ENCODE measurements at regions not wholly inside any gene's neighbourhood (a gene's known extent, or its start where the extent isn't known, plus 50 kb on each side); places are given as distances from the start of the nearest gene placed in this dataset.

GRCh38 chr2:128692895-128693742 is 374.5 kb upstream of the HS6ST1 start:
- Histone ChIP-seq H3K9me3 (no peaks in the 10 kb centered on the region), H3K36me3 (no peaks in the 10 kb centered on the region)

GRCh38 chr2:128693743-128694029 is 375.0 kb upstream of the HS6ST1 start:
- Histone ChIP-seq H3K4me3 (no peak overlapping the region), H3K27me3 (no peaks in the 10 kb centered on the region), H3K36me3 (no peaks in the 10 kb centered on the region)

More at GRCh38 chr2:128692895-128693742, 374.5 kb upstream of the HS6ST1 start:
- no peaks in the 10 kb centered on the region for H3K27me3 ChIP-seq
- no peak overlapping the region for H3K27ac ChIP-seq
- H3K4me3 ChIP-seq, result no peak overlapping the region
- DNase-seq, result no peak
- TF ChIP-seq, protein P1, sequence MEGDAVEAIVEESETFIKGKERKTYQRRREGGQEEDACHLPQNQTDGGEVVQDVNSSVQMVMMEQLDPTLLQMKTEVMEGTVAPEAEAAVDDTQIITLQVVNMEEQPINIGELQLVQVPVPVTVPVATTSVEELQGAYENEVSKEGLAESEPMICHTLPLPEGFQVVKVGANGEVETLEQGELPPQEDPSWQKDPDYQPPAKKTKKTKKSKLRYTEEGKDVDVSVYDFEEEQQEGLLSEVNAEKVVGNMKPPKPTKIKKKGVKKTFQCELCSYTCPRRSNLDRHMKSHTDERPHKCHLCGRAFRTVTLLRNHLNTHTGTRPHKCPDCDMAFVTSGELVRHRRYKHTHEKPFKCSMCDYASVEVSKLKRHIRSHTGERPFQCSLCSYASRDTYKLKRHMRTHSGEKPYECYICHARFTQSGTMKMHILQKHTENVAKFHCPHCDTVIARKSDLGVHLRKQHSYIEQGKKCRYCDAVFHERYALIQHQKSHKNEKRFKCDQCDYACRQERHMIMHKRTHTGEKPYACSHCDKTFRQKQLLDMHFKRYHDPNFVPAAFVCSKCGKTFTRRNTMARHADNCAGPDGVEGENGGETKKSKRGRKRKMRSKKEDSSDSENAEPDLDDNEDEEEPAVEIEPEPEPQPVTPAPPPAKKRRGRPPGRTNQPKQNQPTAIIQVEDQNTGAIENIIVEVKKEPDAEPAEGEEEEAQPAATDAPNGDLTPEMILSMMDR (IDR thresholded peaks at IDR 0.05), result no peak
- no peak for TF ChIP-seq POLR2A (IDR thresholded peaks at IDR 0.05)
- no peaks in the 10 kb centered on the region for H3K4me1 ChIP-seq

DNA sequence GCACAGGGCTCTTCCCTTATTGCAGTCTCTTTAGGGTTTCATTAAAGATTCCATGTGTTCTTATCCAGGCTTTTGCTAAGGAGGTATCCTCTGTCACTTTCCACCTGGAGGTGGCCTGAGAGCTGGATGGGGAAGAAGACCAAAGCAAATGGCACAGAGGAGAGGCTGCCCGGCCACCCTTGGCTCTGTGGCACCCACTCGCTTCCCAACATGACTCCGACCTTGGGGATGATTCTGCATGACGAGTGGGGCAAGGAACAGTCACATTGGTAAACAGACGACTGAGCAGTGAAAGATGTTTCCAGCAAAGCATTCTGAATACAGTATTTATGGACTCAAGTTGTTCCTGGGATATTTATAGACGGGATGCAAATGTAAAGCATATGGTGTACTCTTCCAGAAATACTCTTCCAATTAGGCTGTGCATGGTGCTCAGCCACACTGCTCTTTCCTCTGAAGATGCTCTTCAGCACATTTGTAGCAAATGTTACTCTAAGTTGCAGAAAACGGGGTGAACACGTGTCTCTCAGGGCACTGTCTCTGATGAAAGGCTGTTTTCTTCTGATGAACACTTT is 377.1 kb upstream of the HS6ST1 start:
- H3K27ac ChIP-seq, result no peak overlapping the region
- no peaks in the 10 kb centered on the region for H3K9me3 ChIP-seq
- no peaks in the 10 kb centered on the region for H3K27me3 ChIP-seq
- H3K4me3 ChIP-seq, result no peak overlapping the region
- no peaks in the 10 kb centered on the region for H3K4me1 ChIP-seq
- no peaks in the 10 kb centered on the region for H3K36me3 ChIP-seq
- TF ChIP-seq POLR2A (IDR thresholded peaks at IDR 0.05), result no peak
- TF ChIP-seq, protein P1 (IDR thresholded peaks at IDR 0.05), result no peak
- DNase-seq, result no peak

More at GRCh38 chr2:128693743-128694029, 375.0 kb upstream of the HS6ST1 start:
- no peaks in the 10 kb centered on the region for H3K9me3 ChIP-seq
- no peaks in the 10 kb centered on the region for H3K4me1 ChIP-seq
- no peak overlapping the region for H3K27ac ChIP-seq
- no peak for DNase-seq
- TF ChIP-seq, protein P1 (IDR thresholded peaks at IDR 0.05), result no peak
- TF ChIP-seq POLR2A (IDR thresholded peaks at IDR 0.05), result no peak

DNA sequence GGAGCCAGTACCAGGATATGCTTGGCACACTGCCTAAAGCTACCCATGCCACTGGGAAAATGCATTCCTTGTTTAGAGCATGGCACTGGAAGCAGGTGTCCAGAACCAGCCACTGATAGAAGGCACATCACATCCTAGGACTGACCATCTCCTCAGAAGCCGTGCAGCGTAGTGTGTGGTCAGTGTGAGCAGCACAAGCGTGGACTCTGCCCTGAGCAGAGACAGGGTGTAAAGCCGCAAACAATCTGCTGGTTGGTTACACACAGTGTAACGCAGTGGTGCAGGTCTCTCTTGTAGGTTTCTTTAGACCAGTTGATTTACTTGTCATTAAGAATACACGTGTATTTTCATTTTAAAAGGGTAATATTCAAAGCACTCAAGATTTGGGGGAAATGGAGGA is 377.8 kb upstream of the HS6ST1 start:
- no peaks in the 10 kb centered on the region for H3K4me1 ChIP-seq
- H3K27me3 ChIP-seq, result no peaks in the 10 kb centered on the region
- no peaks in the 10 kb centered on the region for H3K9me3 ChIP-seq
- no peak for DNase-seq
- TF ChIP-seq, protein P1 (IDR thresholded peaks at IDR 0.05), result no peak
- TF ChIP-seq POLR2A (IDR thresholded peaks at IDR 0.05), result no peak
- no peak overlapping the region for H3K27ac ChIP-seq
- H3K4me3 ChIP-seq, result no peak overlapping the region
- no peaks in the 10 kb centered on the region for H3K36me3 ChIP-seq

DNA sequence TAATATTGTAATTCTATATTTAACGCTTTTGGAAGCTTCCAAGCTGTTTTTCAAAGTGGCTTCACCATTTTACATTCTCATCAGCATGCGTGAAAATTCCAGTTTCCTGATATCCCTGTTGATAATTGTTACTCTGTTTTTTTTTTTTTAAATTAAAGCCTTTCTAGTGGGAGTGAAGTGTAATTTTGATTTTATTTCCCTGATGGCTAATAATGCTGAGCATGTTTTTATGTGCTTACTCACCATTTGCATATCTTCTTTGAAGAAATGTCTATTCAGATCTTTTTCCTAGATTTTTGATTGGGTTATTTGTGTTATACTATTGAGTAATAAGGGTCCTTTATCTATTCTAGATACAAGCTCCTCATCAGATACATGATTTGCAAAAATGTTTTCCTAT is 382.8 kb upstream of the HS6ST1 start:
- H3K36me3 ChIP-seq, result no peaks in the 10 kb centered on the region
- H3K4me3 ChIP-seq, result no peak overlapping the region
- no peaks in the 10 kb centered on the region for H3K9me3 ChIP-seq
- DNase-seq, result no peak
- TF ChIP-seq POLR2A (IDR thresholded peaks at IDR 0.05), result no peak
- TF ChIP-seq, protein P1 (IDR thresholded peaks at IDR 0.05), result no peak
- no peaks in the 10 kb centered on the region for H3K4me1 ChIP-seq
- no peak overlapping the region for H3K27ac ChIP-seq
- no peaks in the 10 kb centered on the region for H3K27me3 ChIP-seq

Data from Peyer's patch (tissue), 4 donors.